ENCODE measurements at regions not wholly inside any gene's neighbourhood (a gene's known extent, or its start where the extent isn't known, plus 50 kb on each side); places are given as distances from the start of the nearest gene placed in this dataset.

DNA sequence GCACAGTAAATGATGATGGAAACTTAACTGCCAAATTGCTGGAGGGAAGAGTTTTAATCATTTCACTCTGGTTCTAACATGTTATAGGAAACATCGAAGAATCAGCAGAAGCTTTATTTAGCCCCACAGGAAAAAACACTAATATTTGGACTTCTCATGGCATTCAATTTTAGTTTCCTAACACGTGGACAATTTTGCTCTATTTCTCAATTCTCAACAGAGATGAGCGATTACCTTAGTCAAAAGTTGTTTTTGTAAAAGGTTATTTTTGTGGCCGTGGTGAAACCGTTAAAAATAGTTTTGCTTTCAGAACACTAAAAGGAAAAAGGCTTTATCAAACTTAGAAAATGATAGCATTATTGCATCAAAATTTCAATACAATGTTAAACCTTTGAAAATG is 235.2 kb downstream of the PLK2 start:
- TF ChIP-seq, protein P1, sequence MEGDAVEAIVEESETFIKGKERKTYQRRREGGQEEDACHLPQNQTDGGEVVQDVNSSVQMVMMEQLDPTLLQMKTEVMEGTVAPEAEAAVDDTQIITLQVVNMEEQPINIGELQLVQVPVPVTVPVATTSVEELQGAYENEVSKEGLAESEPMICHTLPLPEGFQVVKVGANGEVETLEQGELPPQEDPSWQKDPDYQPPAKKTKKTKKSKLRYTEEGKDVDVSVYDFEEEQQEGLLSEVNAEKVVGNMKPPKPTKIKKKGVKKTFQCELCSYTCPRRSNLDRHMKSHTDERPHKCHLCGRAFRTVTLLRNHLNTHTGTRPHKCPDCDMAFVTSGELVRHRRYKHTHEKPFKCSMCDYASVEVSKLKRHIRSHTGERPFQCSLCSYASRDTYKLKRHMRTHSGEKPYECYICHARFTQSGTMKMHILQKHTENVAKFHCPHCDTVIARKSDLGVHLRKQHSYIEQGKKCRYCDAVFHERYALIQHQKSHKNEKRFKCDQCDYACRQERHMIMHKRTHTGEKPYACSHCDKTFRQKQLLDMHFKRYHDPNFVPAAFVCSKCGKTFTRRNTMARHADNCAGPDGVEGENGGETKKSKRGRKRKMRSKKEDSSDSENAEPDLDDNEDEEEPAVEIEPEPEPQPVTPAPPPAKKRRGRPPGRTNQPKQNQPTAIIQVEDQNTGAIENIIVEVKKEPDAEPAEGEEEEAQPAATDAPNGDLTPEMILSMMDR (optimal IDR thresholded peaks at IDR 0.05 in 1 of 3, IDR thresholded peaks at IDR 0.05 in 1 of 3, conservative IDR thresholded peaks at IDR 0.05 in 1 of 3; ENCODE audit: extremely low read depth in 1 of 3, insufficient read depth in 2 of 3, low read length in 3 of 3) = no peak
- TF ChIP-seq EZH2 (IDR thresholded peaks at IDR 0.05; ENCODE audit: low read length) = no peak
- no peaks in the 10 kb centered on the region for H3K27me3 ChIP-seq (ENCODE audit: control insufficient read depth, extremely low read depth, insufficient read depth, low read length)
- FAIRE-seq (no peak), DNase-seq (ENCODE audit: low read depth, low spot score) (no peak)
- H3K4me1 ChIP-seq (ENCODE audit: control insufficient read depth, extremely low read depth, insufficient read depth, low read length) = no peaks in the 10 kb centered on the region
- dilution Hi-C loops (cut with MboI; ENCODE audit: extremely low pct_ligation_motif_present, low sequenced_read_pairs) = no loop called here
- H3K9me1 ChIP-seq (ENCODE audit: control insufficient read depth, extremely low read depth, insufficient read depth, low read length) = no peaks in the 10 kb centered on the region
- H3K9ac ChIP-seq (ENCODE audit: control insufficient read depth, extremely low read depth, insufficient read depth, low read length) = no peak overlapping the region
- peak overlapping the region; percentile 43 for H3K4me2 ChIP-seq (ENCODE audit: control insufficient read depth, extremely low read depth, insufficient read depth, low read depth, low read length)
- no peak overlapping the region for H3K27ac ChIP-seq (ENCODE audit: control insufficient read depth, insufficient read depth, low read length)
- H4K20me1 ChIP-seq (ENCODE audit: control insufficient read depth, extremely low read depth, insufficient read depth, low read length) = no peaks in the 10 kb centered on the region
- H2AFZ ChIP-seq (ENCODE audit: control insufficient read depth, low read length) = peak overlapping the region; percentile 50
- H3K4me3 ChIP-seq (ENCODE audit: control insufficient read depth in 2 of 3, extremely low read depth in 1 of 3, insufficient read depth in 2 of 3, low read depth in 1 of 3, low read length in 3 of 3) = no peak overlapping the region
- no peaks in the 10 kb centered on the region for H3K79me2 ChIP-seq (ENCODE audit: control insufficient read depth, insufficient read depth, low read length)
- no peaks in the 10 kb centered on the region for H3K36me3 ChIP-seq (ENCODE audit: control insufficient read depth in 2 of 2, extremely low read depth in 1 of 2, insufficient read depth in 2 of 2, low read length in 2 of 2)
- H3K9me3 ChIP-seq (ENCODE audit: control insufficient read depth, low read depth, low read length) = no peaks in the 10 kb centered on the region

DNA sequence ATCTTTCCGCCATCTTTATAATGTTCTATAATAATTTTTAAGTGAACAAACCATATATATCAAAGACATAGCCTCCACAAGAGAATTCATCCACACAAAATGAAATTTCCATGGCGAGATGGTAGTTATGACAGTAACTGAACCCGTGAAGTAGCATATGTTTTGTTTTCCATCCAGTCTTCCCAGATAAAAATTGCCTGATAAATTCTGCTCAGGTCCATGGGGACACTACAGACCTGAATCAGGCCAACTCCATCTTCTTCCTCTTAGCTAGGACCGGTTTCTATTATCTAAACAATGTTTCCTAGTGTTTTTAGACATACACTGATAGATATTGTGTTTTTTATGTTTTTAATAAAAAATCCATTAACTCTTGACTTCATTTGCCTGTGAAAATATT is 235.7 kb downstream of the PLK2 start:
- Histone ChIP-seq H3K36me3 (ENCODE audit: control insufficient read depth in 2 of 2, extremely low read depth in 1 of 2, insufficient read depth in 2 of 2, low read length in 2 of 2) (no peaks in the 10 kb centered on the region), H3K9ac (ENCODE audit: control insufficient read depth, extremely low read depth, insufficient read depth, low read length) (no peak overlapping the region), H3K9me1 (ENCODE audit: control insufficient read depth, extremely low read depth, insufficient read depth, low read length) (no peaks in the 10 kb centered on the region), H2AFZ (ENCODE audit: control insufficient read depth, low read length) (no peak overlapping the region), H3K79me2 (ENCODE audit: control insufficient read depth, insufficient read depth, low read length) (no peaks in the 10 kb centered on the region), H3K27ac (ENCODE audit: control insufficient read depth, insufficient read depth, low read length) (no peak overlapping the region), H3K4me1 (ENCODE audit: control insufficient read depth, extremely low read depth, insufficient read depth, low read length) (no peaks in the 10 kb centered on the region), H3K27me3 (ENCODE audit: control insufficient read depth, extremely low read depth, insufficient read depth, low read length) (no peaks in the 10 kb centered on the region), H4K20me1 (ENCODE audit: control insufficient read depth, extremely low read depth, insufficient read depth, low read length) (no peaks in the 10 kb centered on the region), H3K4me2 (ENCODE audit: control insufficient read depth, extremely low read depth, insufficient read depth, low read depth, low read length) (peak overlapping the region; percentile 43), H3K4me3 (ENCODE audit: control insufficient read depth in 2 of 3, extremely low read depth in 1 of 3, insufficient read depth in 2 of 3, low read depth in 1 of 3, low read length in 3 of 3) (no peak overlapping the region), H3K9me3 (ENCODE audit: control insufficient read depth, low read depth, low read length) (no peaks in the 10 kb centered on the region)
- no peak for DNase-seq (ENCODE audit: low read depth, low spot score)
- dilution Hi-C loops (cut with MboI; ENCODE audit: extremely low pct_ligation_motif_present, low sequenced_read_pairs) = no loop called here
- TF ChIP-seq EZH2 (IDR thresholded peaks at IDR 0.05; ENCODE audit: low read length) = no peak
- TF ChIP-seq, protein P1 (optimal IDR thresholded peaks at IDR 0.05 in 1 of 3, IDR thresholded peaks at IDR 0.05 in 1 of 3, conservative IDR thresholded peaks at IDR 0.05 in 1 of 3; ENCODE audit: extremely low read depth in 1 of 3, insufficient read depth in 2 of 3, low read length in 3 of 3) = no peak
- FAIRE-seq = no peak
